Body of pancreas (tissue), 4 donors: ENCODE measurements at regions not wholly inside any gene's neighbourhood (a gene's known extent, or its start where the extent isn't known, plus 50 kb on each side); places are given as distances from the start of the nearest gene placed in this dataset.

Experiments
- ATAC-seq: fragments of 150-250 bp; one replicate; pipeline ENCODE4 v1.9.1; 2016
- DNase-seq, 4 donors: peaks; one replicate each; pipeline ENCODE4 v3.0.0-alpha.2; 2019
- H3K27ac ChIP-seq, 4 donors: fragments of 200-600 bp; sonication (generic); 1 replicate in 3 of 4; 2 replicates in 1 of 4; pipeline versions ENCODE4 v1.5.1 to v1.6.1; 2016 to 2019; ENCODE audit warnings: mild to moderate bottlenecking in 1 of 4, mixed read lengths in 1 of 4, moderate library complexity in 1 of 4
- H3K27me3 ChIP-seq, 2 donors: fragments of 200-600 bp; sonication (generic); one replicate each; pipeline ENCODE4 v1.6.0; 2016; ENCODE audit warnings: mild to moderate bottlenecking in 1 of 2
- H3K36me3 ChIP-seq, 2 donors: fragments of 200-600 bp; sonication (generic); replicated peaks in 1 of 2; 2 replicates each; pipeline ENCODE4 v1.5.1; 2016; ENCODE audit warnings: low read depth in 2 of 2; ENCODE audit not compliant: insufficient read depth in 1 of 2
- H3K4me1 ChIP-seq: fragments of 200-600 bp; sonication (generic); one replicate; pipeline ENCODE4 v1.6.0; 2016
- H3K4me3 ChIP-seq, 2 donors: fragments of 200-600 bp; sonication (generic); 1 replicate in 1 of 2; 2 replicates in 1 of 2; pipeline ENCODE4 v1.5.1; 2016 to 2019
- H3K9me3 ChIP-seq, 3 donors: fragments of 200-600 bp; sonication (generic); 1 replicate in 2 of 3; 2 replicates in 1 of 3; pipeline ENCODE4 v1.5.1; 2016
- CTCF ChIP-seq, 7 experiments: fragments of 450-650 bp in 4 of 7; fragments of 200-600 bp in 3 of 7; sonication (generic) in 3 of 7; IDR thresholded peaks; one replicate each; pipeline ENCODE4 v1.5.1; 2016 to 2019; ENCODE audit warnings: antibody characterized with exemption in 7 of 7
- POLR2A ChIP-seq, 3 donors: fragments of 450-650 bp; IDR thresholded peaks; one replicate each; pipeline ENCODE4 v1.6.1; 2016; ENCODE audit warnings: antibody characterized with exemption in 3 of 3, mild to moderate bottlenecking in 2 of 3
- WGBS, 2 donors: methylation state at CpG; one replicate each; pipeline ENCODE4 v1.1.5; 2017; 5-methylcytosine and 5-hydroxymethylcytosine counted together
- intact Hi-C: fragments of 100-400 bp; cut with DNase I; formaldehyde crosslinking; loops from one replicate; pipeline ENCODE4 v1.15.1; 2023

GRCh38 chr10:10197423-10197822, 820.2 kb upstream of the CELF2 start:
- H3K4me1 ChIP-seq, result no peaks in the 10 kb centered on the region
- no peaks in the 10 kb centered on the region for H3K36me3 ChIP-seq
- H3K9me3 ChIP-seq, result no peaks in the 10 kb centered on the region
- WGBS, 2 donors, result 71 to 80% methylated on average over 4 of the region's 4 CpGs
- DNase-seq (no peak), ATAC-seq (no peak)
- intact Hi-C loops, result no loop called here
- H3K27ac ChIP-seq, result no peak overlapping the region
- H3K27me3 ChIP-seq, result no peaks in the 10 kb centered on the region
- H3K4me3 ChIP-seq, result no peak overlapping the region
- TF ChIP-seq CTCF (IDR thresholded peaks at IDR 0.05) (no peak), POLR2A (IDR thresholded peaks at IDR 0.05) (no peak)

- DNase-seq (no peak), ATAC-seq (no peak)
- TF ChIP-seq CTCF (IDR thresholded peaks at IDR 0.05) (no peak), POLR2A (IDR thresholded peaks at IDR 0.05) (no peak)
- intact Hi-C loops, result no loop called here
- H3K27me3 ChIP-seq, result no peaks in the 10 kb centered on the region
- H3K4me3 ChIP-seq, result no peak overlapping the region
- H3K36me3 ChIP-seq, result no peaks in the 10 kb centered on the region
- H3K4me1 ChIP-seq, result no peaks in the 10 kb centered on the region
- no peaks in the 10 kb centered on the region for H3K9me3 ChIP-seq
- no peak overlapping the region for H3K27ac ChIP-seq
- WGBS, 2 donors, result 61 to 66% methylated on average over 6 of the region's 6 CpGs
Measured at GRCh38 chr10:10198363-10198762, 819.3 kb upstream of the CELF2 start.

DNA sequence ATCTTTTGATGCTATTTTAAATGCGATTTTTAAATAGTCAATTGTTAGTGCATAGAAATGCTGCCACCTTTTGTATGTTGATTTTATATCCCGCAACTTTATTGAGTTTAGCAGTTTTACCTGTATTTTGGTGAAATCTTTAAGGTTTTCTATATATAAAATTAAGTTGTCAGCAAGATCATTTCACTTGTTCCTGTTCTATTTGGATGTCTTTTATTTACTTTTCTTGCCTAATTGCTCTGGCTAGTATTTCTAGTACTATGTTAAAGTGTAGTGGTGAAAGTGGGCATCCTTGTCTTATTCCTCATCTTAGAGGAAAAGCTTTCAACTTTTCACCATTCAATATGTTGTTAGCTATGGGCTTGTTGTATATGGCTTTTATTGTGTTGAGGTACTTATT, 813.3 kb upstream of the CELF2 start:
- Histone ChIP-seq H3K27ac (no peak overlapping the region), H3K36me3 (no peaks in the 10 kb centered on the region), H3K4me3 (no peak overlapping the region), H3K27me3 (no peaks in the 10 kb centered on the region), H3K4me1 (no peaks in the 10 kb centered on the region), H3K9me3 (no peaks in the 10 kb centered on the region)
- ATAC-seq (no peak), DNase-seq (no peak)
- 60 to 81% methylated on average over 2 of the region's 2 CpGs for WGBS, 2 donors
- intact Hi-C loops, result no loop called here
- no peak for TF ChIP-seq POLR2A (IDR thresholded peaks at IDR 0.05)
- TF ChIP-seq CTCF (IDR thresholded peaks at IDR 0.05), result no peak

DNA sequence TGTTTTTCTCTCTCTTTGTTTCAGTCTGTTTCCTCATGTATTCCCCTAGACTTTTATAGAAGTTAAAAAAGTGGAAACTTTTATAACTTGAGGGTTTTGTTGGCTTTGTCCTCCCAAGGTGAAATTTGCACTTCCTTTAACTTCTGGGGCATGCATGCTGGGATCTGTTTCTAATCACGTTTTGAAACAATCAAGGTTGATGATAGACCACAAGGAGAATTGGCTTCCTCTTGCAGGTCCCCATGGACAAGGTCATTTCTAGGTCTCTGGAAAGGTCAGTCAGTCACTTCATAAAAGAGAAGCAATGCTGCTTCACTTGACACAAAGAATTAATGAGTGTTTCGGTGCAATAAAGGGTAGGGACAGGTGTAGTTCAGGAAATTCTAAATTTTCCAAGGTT, 811.8 kb upstream of the CELF2 start:
- intact Hi-C loops, result no loop called here
- DNase-seq, result no peak
- H3K9me3 ChIP-seq, result no peaks in the 10 kb centered on the region
- no peaks in the 10 kb centered on the region for H3K36me3 ChIP-seq
- H3K27me3 ChIP-seq, result no peaks in the 10 kb centered on the region
- H3K4me3 ChIP-seq, result no peak overlapping the region
- TF ChIP-seq CTCF (IDR thresholded peaks at IDR 0.05), result no peak
- TF ChIP-seq POLR2A (IDR thresholded peaks at IDR 0.05), result no peak
- no peak overlapping the region for H3K27ac ChIP-seq
- H3K4me1 ChIP-seq, result no peaks in the 10 kb centered on the region
- ATAC-seq, result no peak
- WGBS, 2 donors, result 55 to 60% methylated on average over 2 of the region's 2 CpGs

DNA sequence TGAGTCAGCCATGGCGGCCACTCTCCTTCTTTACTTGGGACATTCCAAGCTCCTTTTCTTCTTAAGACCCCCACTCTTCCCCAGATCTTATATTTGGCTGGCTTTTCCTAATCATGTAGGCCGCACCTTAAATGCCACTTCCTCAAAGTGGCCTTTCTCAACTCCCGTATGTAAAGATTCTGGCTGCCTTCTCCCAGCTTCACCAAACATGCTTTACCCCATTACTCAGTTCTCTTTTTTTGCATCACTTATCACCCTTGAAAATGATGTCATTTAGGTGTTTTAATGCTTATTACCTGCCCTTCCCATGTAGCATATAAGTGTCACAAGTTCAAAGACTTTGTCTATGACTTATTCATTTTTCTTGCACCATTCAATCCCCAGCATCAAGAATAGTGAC, 810.1 kb upstream of the CELF2 start:
- Histone ChIP-seq H3K27ac (no peak overlapping the region), H3K4me3 (no peak overlapping the region), H3K27me3 (no peaks in the 10 kb centered on the region), H3K36me3 (no peaks in the 10 kb centered on the region), H3K4me1 (no peaks in the 10 kb centered on the region), H3K9me3 (no peaks in the 10 kb centered on the region)
- DNase-seq (no peak), ATAC-seq (no peak)
- WGBS, 2 donors, result 72 to 77% methylated on average over 2 to 3 of the region's 3 CpGs
- TF ChIP-seq POLR2A (IDR thresholded peaks at IDR 0.05) (no peak), CTCF (IDR thresholded peaks at IDR 0.05) (no peak)
- intact Hi-C loops, result no loop called here
